NCI-H2227 treated with DMSO at 0.1 percent for 48 hours (cell line): ENCODE measurements at regions not wholly inside any gene's neighbourhood (a gene's known extent, or its start where the extent isn't known, plus 50 kb on each side); places are given as distances from the start of the nearest gene placed in this dataset.

Experiments
- DNase-seq: peaks from one replicate; lab custom pipeline; 2025; lab: John Stamatoyannopoulos, UW

DNA sequence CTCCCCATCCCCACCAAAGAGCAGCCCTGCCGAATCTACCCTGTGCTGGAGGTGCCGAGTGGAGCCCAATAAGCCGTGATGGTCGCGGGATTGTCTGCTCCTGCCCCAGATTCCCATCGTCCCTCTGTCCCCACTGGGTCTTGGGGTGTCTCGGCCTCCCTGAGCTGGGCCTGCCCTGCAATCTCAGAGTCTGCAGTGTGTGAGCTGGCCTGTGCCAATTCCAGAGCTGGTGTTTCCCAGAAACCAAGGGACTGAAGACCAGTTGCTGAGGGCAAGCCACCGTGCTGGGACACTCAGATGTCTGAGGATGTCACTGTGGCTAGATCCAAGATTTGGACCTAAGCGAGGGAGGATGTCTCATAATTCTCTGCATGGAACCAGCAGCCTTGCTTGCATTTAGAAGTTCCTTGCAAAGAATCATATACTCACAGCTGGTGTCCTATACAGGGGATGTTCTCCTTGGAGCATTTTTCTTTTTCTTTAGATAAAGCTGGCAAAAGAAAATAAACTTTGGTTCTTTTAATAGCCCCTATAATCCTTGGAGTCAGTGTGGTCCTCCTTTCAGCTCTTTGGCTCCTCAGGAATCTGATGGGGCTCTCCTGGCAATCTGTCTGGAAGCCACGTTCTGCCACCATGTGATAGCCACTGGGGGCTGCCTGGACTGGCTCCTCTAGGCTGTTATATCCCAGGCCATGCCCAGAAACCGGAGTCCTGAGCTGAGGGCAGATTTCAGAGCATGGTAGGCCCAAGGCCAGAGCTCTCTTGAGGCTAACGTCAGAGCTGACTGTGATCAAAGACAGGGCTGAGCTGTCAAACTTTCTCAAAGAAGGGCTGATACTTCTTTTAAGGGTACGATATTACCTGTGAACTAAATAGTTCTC, 140.1 kb upstream of the HAAO start:
- no peak for DNase-seq

- no peak for DNase-seq
These were observed 139.4 kb upstream of the HAAO start for GRCh38 chr2:42931818-42932195.

DNA sequence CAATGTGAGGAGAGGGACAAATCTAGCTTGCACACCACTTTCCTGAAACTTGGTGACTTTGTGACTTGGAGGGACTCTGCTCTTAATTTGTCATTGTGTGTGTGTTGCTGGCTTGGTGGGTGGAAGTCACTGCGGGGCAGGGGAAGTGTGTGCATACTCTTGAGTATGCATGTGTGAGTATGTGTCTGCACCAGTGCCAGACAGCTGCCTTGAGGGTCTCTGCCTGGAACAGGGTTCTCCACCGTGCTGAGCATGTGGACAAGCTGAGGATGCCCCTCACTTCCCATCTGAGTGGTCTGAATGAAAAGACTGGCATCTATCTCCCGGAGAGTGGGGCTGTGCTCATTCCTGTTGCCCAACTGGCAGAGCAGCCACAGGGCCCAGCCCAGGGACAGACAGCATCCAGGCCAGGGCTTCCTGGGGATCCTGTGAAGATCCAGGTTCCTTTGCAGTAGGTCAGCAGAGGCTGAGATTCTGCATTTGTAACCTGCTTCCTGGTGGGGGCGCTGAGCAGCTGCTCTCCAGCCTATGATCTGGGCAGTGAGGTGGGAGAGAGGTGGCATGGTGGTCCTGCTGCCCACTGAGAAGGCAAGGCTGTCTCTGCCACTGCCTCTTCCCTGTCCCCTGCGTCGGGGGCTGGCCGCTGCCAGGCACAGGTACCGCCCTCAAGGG, 138.9 kb upstream of the HAAO start:
- no peak for DNase-seq

DNA sequence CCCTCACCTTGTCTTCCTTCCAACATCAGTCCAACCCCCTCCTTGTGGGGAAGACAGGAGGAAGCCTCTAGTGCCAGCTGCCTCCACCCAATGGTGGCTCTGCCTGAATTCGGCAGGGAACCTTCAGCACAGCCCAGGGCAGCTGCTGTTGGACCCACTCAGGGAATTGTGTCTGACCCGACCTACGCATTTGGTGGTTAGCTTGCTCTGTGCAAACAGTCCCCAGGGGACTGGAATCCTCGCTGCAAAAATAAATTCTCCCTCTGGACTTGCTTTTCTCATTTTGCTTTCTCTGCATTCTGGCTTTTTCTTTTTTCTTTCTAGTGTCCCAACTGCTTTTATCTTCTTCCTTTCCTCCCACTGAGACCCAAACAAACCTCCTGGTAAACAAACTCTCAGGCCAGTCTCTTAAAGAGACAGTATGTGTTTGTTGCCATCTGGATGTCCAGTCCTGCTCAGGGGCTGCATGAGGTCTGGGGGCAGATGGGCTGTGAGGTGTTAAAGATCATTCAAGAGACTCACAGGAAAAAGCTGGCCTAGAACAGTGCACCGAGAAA, 137.7 kb upstream of the HAAO start:
- no peak for DNase-seq

DNA sequence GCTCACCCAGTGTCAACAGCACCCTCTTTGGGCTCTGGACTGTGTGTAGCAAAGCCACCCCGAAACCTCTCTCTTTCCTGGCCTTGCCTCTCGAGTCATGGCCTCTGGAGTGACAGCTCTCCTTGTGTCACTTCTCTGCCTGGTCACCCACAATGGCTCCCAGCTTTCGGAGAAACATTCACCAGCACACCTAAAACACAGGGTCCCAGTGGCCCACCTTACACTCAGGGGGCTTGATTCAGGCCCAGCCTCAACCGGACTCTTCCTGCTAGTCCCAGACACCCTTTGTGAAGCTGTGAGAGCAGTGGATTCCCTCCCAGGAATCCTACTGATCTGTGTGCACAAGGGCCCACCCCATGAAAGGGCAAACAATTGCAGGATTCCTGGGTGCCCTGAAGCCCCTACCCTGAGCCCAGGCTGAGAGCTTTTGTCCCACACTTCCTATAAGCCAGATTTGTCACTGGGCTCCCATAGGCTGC, 137.2 kb upstream of the HAAO start:
- no peak for DNase-seq

- peak; percentile 14 for DNase-seq
These were observed 136.5 kb upstream of the HAAO start for GRCh38 chr2:42928692-42929545.

- no peak for DNase-seq
These were observed 135.8 kb upstream of the HAAO start for GRCh38 chr2:42928161-42928691.

- peak; percentile 78 for DNase-seq
These were observed 135.2 kb upstream of the HAAO start for GRCh38 chr2:42927334-42928160.

- DNase-seq: no peak
These were observed 134.3 kb upstream of the HAAO start for GRCh38 chr2:42926434-42927333.

GRCh38 chr2:42925742-42926433, 133.5 kb upstream of the HAAO start:
- no peak for DNase-seq

DNA sequence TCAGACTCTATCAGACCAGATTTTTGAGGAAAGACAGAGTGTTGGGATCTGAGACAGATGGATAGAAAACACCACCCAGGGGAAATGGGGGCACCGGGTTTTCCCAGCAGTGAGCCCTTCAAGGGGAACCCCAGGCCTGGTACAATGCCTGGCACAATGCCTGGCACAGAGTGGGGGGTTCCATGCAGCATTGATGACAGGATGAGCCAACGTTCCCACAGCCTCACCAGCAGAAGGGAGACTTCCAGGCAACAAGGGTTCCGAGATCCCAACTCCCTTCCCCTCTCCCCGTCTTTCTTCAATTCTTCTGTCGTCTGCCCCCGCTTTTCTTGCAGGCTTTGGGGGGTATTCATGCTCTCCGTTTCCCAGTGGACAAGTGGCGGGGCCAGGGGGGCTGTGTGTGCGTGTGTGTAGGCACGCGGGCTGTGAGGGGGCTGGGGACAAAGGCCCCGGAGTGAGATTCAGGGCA, 132.1 kb upstream of the HAAO start:
- DNase-seq: no peak

GRCh38 chr2:42923580-42924417, 131.4 kb upstream of the HAAO start:
- no peak for DNase-seq

DNA sequence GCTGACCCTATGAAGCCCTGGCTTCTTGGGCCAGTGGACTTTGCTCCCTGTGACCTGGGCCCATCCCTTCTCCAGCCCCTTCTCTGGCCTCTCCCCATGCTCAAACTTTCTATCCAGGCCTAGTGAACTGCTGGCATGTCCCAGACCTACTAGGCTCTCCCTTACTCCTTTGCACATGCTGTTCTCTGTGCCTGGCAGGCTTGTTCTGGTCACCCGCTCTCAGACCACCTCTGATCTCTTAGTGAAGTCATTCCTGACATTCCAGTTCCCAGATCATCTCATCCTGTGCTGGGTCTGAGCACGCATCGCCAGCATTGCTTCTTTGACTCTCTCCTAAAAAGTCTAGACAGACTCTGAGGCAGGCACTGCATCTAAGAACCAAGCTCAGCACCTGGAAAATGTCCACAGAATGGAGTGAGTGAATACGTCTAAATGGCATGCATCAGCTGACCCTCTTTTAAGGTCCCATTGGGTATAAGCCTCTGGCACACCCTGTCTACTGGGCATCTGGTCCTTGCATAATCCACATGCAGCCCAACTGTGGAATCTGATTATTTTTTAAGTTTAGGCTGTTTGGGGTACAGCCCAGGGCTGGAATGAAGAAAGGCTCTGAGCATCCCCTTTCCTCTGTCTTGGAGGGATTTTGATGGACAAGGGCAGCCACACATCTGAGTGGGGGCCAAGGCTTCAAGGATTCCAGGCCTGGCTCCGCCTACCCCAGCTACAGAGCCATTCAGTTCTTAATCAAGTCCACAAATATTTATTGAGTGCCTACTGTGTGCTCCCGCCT, 130.6 kb upstream of the HAAO start:
- DNase-seq: no peak

GRCh38 chr2:42922293-42922692, 129.9 kb upstream of the HAAO start:
- no peak for DNase-seq

DNA sequence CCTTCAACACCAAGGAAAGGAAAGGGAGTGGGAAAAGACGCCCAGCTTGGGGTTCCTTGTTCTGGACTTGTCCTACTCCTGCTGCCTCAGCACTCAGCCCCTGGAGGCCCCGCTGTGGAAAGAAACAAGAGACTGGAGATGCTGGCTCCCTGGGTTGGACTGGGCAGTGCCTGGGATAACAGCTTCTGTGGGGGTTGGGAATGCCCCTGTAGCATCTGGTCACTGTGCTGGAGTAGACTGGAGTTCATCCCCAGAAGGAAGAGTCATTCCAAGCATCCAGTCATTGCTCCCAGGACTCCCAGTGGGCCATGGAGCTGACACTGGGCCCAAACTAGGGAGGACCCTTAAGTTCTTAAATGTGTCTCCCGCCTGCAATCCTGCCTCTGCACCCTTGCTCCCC, 129.3 kb upstream of the HAAO start:
- DNase-seq: no peak

- DNase-seq: no peak
These were observed 128.8 kb upstream of the HAAO start for GRCh38 chr2:42921147-42921520.

- no peak for DNase-seq
These were observed 128.2 kb upstream of the HAAO start for GRCh38 chr2:42920446-42921146.
